ENCODE measurements at regions not wholly inside any gene's neighbourhood (a gene's known extent, or its start where the extent isn't known, plus 50 kb on each side); places are given as distances from the start of the nearest gene placed in this dataset.
"Not testable (repeated sequence)": the region's sequence is repeated elsewhere in the genome, so short reads cannot be mapped to it uniquely, and the experiment has no call there.

DNA sequence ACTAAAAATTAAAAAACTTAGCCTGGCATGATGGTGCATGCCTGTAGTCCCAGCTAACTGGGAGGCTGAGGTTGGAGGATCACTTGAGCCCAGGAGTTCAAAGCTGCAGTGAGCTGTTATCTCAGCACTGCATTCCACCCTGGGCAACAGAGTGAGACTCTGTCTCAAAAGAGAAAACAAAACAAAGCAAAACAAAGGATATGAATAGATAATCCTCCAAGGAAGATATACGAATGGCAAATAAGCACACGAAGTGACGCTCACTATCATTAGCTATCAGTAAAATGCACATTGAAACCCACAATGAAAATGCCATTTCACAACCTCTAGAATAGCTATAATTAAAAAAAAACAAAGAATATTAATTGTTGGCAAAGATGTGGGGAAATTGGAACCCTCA is 386.2 kb upstream of the CCL2 start:
- no peak for DNase-seq

DNA sequence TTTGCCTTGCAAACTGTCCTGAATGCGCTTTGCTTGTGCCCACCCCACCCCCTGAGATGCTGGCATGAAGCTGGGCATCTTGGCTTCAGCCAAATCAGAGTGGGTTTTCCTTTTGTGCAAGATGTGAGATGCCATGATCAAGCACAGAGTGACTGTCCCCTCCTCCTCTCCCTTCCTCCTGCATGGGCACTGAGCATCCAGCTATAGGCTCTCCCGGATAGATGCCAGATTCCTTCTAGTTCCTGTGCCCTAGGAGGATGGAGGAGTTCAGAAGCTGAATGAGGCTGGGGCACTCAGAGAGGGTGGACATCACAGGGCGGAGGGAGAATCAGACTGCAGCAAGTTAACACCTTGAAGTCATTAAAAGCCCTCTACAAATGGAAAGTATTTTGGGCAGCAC is 384.1 kb upstream of the CCL2 start:
- DNase-seq = no peak

DNA sequence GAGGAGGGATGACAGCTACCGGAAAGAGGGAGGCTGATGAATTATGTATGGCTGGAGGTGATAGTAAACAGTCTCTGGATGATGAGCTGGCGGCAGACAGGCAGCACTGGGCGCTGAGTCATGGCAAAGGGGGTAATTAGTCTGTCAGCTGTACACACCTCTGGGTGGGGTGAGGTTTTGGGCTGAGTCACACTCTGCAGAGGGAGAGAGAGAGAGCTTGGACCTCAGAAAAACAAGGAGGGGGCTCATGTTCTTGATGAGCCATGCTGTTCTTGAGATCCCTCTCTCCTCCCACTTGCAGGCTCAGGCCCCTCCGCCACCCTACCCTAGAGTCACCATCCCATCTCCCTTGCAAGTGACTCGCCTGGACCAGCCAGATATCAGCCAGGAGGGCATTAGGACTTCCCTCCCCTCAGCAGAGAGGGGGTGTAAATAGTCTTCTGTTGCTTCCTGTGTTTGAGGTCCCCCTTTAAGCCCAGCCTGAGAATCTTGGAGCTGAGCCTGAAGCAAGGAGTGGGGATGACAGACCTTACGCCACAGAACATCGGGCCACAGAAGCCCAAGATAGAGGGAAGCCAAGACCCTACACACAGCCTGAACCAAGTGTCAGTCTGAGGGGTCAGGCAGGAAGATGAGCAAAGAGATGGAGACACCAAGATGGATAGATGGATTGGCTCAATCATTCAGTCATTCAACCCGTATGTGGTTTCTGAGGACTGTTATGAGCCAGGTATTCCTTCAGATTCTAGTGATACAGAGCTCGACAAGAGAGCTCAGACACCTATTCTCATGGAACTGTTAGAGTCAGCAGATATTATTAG is 383.2 kb upstream of the CCL2 start:
- no peak for DNase-seq

DNA sequence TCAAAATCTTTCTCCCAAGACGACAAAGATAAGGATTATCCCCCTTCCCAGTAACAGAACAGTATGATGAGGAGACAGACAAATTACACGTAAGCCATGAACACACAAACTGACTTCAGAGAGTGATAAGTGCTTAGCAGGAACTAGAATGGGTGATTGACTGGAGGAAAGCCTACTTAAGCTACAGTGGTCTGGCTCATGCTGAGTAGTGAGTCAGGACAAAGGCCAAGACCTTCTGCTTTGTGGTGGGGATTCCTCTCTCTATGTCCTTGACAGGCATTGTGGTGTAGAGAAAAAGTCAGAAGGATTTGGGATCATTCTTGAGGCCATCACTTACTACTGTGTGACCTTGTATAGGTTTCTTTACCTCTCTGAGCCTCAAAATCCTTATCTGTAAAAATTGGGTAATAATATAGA is 381.9 kb upstream of the CCL2 start:
- DNase-seq = no peak

DNA sequence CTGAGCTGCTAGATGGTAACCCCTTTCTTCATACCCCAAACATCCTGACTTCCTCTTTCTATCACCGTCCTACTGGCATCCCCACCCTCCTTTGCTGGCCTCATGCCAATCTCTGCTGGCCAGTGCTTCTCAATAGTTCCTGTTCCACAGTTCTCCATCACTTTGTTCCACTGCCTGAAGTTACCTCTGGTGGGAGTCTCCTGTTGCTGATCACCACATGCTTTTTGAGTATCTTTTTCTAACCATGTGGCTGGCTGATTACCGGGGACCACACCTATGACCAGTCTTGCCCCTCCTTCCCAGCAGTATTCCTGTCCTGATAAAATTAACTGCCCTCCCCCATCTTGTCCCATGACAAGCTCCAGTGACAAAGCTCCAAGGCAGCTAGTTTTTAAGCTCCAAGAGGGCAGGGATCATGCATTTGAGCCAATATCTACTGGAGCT is 380.4 kb upstream of the CCL2 start:
- no peak for DNase-seq

DNA sequence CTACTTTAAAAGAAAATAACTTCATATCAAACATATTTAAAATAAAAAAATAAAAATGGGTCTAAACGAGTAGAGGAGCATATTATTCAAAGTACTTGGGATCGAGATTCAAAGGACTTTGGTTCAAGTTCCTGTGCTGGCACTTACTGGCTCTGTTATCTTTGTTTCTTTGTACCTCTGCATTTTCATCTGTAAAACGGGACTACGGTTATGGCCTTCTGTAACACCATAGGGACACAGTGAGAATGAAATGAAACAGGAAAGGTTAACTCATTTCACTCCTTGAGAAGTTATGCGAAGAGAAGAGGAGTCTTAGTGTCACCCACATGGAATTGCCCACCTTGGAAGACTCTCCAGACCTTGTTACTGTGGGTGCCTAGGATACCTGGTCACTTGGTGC is 379.1 kb upstream of the CCL2 start:
- DNase-seq = no peak

DNA sequence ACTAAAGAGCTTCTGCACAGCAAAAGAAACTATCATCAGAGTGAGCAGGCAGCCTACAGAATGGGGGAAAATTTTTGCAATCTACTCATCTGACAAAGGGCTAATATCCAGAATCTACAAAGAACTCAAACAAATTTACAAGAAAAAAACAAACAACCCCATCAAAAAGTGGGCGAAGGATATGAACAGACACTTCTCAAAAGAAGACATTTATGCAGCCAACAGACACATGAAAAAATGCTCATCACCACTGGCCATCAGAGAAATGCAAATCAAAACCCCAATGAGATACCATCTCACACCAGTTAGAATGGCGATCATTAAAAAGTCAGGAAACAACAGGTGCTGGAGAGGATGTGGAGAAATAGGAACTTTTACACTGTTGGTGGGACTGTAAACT is 372.8 kb upstream of the CCL2 start:
- not testable (repeated sequence) for DNase-seq

DNA sequence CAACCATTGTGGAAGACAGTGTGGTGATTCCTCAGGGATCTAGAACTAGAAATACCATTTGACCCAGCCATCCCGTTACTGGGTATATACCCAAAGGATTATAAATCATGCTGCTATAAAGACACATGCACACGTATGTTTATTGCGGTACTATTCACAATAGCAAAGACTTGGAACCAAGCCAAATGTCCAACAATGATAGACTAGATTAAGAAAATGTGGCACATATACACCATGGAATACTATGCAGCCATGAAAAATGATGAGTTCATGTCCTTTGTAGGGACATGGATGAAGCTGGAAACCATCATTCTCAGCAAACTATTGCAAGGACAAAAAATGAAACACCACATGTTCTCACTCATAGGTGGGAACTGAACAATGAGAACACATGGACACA is 372.4 kb upstream of the CCL2 start:
- not testable (repeated sequence) for DNase-seq

DNA sequence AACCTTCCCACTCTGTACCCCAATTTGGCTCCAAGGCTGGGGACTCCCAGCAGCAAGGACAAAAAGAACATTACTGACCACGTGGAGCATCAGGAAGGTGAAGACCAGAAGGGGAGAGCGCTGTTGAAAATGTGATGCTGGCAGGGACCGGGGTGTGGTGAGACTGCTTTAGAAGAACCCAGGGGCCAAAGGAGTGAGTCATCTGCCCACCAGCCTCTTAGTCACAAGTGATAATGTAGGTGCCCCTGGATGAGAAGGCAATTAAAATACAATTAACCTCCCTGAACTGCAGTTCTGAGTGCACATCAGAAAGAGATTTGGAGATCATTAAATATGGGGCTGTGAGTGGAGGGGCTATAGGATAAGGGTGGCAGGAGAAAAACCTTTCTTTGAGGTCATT is 366.6 kb upstream of the CCL2 start:
- no peak for DNase-seq

DNA sequence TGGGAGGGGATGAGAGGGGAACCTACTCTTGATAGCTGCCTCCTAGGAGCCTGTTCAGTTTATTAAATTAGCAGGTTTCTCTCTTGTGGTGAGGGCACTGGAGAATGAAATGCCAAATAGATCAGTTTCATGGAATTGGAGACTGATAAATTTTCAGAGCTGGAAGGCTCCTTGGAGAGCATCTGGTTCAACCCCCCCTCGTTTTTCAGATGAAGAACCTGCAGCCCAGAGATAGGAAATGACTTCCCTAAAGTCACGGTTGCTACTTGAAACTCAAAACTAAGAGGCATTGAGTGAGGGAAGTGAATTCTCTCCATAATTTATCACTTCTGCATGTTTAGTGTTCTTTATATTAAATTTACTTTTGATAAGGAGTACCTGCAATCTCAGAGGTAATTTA is 366.0 kb upstream of the CCL2 start:
- DNase-seq = no peak

DNA sequence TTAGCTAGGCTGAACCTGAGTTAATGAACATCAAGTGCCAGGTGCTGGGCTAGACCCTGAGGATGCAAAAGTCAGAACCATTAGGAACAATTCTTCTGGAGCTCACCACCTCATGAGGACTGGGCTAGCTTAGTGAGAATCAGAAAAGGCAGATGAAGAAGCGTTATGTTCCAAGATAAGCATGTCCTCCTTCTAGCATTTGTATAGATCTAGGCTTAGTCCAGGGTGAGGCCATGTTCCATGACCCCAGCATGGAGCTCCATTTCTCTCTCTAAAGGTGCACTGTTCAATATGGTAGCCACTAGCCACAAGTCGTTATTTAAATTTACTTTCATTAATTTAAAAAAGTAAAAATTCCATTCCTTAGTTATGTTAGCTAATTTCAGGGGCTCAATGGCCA is 365.3 kb upstream of the CCL2 start:
- DNase-seq = no peak

DNA sequence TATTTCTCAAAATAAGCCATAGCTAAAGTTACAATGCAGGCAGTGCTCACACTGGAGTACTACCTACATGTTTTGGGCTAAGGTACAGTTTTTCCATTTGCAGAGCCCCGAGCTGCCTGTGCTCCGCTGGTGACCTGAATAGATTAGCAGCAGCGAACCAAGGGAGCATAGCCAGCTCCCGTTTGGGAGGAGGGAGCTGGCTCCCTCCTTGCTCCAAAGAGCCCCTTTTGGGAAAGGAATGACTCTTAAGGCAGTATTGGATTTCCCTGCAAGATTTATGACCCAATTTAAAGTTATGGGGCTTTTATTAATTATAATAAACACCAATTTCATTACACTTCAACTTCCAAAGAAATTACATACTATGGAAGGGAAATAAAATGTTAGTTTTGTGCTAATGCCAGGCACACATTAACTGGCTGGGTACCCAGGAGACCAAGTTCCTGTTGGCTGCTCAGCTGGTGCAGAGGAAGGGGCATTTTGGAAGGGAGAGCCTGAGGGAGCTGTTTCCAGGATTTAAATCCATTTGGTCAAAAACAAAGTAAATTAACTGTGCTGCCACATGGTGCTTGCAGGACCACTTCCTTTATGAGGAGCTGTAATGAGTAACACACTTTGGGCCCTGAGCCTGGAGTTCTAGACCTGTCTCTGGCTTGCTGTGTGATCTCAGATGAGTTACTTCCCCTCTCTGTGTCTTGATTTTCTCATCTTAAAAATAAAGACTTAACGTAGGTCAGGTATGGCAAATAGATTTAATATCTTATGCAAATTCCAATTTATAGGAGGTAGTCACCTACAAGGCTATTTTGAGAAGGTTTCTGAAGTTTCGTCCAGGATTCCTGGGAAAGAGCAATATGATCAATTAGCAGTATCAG is 362.1 kb upstream of the CCL2 start:
- DNase-seq = no peak

DNA sequence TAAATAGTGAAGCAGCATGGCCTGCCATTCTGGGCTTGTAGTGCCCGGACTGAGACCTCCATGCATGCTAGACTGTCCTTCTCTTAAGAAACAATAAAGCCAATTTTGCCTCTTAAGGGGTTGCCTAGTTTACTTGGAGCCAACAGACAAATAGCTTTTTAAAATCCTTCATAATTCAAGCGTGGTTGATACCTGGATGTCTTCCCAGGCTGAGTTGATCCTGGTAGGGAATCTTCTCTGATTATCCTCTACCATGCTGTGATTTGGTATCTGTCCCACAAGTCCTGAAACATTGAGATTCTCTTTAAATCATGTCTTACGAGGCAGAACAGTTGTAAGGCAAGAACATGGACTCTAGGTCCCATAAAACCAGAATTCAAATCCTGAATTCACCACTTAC is 359.6 kb upstream of the CCL2 start:
- DNase-seq = no peak

DNA sequence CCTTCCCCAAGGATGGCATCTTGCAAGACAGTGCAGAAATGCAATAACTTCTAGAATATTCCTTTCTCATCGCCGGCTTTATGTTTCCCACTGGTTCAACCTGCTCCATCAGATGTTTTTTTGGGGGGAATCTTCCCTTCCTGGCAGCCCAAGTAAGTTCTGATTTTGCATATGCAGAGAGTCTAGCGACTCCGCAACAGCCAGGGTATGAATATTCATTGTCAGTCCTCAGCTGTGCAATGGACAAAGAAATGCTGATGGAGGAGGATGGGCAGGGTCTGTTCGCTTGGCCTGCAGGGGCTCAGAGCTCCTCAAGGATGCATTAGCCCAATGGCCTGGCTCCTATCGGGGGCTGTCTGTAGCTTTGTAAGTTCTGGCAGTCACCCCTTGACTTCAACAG is 358.8 kb upstream of the CCL2 start:
- no peak for DNase-seq

DNA sequence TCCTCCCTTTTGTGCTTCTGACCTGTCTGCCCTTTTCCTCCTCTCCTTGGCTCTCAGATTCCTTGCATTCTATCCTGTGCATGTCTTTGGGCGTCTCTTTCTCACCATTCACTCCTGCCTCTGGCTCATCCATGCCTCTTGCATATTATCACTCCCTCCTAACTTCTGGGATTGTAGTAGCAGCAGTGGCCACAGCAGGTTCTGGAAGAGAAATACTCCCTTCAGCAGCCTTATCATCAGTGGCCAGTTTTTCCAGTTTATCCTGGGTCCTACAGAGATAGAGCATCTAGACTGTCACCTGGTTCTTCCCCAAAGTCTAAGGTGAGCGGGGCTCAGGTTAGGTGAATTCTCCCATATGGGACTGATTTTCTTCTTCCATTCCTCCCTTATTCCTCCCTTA is 354.0 kb upstream of the CCL2 start:
- no peak for DNase-seq

DNA sequence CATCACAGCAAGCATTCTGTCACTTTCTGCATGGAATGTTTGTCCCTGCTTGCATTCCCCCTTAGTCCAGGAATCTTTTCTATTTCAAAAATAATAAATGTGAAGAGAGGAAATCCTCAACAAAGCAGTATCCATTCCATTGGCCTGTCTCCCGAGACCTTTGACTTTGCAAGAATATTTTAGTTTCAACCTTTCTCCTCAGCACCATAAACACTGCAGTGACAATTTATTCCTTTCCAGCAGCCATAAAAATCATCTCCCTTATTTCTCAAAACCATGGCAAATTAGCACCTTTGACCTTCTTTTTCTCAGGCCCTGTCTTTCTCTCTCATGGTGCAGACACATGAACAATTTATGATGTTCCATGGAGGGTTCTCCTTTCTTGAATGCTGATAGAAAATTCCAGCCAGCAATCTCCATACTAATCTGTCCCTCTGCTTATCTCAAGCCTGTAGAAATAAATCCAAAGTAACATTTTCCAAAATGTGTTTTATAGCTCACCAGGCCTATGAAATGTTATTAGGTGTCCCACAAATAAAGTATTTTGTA is 352.1 kb upstream of the CCL2 start:
- DNase-seq = no peak

DNA sequence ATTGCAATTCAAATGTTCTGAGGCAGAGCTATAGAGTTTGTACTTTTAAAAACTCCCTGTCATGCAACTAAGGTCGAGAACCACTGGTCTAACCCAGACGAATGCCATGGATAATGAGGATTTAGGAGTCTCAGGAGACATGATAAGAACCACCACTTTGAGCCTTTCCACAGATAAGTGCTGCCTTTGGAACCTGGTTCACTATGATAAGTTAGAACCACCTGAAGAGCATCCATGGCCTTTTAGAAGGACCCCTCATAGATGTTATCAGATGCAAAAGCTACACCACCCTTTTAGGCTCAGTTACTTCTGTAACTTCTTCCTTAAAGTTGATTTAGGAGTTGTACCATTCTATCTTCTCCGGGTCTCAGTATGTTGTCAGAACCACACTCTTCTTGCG is 350.6 kb upstream of the CCL2 start:
- no peak for DNase-seq

DNA sequence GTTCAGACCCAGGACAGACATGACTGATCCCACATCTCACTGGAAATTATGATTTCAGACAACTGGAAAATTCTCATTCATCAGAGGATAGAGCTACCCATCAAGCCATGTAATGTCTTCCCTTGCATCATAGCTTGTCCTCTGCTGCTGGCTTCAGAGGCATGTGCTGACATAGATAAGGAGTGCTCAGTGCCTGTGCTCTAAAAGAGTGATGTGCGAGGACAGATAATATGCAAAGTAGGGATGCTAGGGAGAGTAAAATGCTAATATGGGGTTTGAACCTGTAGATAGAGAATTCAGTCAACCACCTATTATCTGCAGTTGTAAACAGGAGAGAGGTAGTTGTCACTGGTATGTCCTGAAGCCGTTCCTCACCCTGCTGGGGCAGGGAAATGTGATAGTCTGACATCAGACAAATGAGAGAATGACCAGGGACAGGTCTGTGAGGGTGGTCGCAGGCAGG is 349.7 kb upstream of the CCL2 start:
- no peak for DNase-seq

DNA sequence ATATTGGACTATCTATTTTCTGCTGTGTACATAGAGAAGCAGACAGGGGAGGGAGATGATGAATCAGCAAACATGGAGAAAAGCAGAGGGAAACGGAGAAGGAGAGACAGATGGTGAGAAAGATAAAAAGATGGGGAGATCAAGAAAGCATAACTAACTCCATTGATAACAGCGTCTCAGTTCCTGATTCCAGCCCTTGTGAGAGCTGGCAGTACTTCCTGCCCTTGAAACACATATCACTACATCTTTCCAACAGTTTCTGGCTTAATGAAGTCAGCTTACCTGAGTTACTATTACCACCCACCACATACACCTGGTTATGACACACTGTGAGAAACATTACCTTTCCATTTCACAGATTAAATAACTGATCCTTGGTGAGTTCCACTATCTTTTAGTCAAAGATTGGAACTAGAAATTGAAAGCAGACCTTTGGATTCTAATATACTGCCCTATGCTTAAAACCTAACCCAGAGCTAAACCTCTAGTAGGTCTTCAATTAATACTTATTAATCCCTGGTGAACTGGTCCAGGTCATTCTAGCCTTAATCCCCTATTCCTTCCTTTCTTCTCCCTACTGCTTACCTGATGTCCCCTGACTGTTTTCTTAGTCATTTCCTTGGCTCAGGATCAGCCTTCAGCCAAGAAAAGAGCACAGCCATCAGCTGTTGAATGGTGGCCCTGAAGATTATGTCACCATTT is 346.6 kb upstream of the CCL2 start:
- no peak for DNase-seq

DNA sequence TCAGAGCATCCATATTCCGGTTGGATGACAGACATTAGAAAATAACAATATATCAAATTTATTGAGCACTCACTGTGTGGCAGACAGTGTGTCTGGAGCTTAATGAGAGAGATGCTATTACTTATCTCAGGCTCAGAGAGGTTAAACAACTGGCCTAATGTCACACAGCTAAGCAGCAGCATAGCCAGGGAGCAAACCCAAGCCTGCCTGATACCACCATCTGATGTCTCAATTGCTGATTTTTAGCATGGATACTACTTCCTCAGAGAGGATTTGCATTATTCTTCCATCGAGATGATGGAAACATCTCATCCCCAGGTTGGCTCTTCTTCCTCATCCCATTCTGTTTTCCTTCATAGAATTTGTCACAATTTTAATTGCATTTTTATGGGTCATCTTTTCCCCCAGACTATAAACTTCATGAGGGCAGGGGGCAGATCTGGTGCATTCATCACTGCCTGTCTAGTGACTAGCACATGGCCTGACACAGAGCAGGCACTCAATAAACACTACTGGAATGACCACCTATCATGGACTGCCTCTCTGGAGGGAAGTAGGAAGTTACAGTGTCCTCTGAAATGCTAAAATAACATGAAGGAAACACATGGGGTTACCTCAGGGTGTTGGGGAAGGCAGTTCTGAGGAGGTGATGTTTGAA is 344.8 kb upstream of the CCL2 start:
- no peak for DNase-seq

DNA sequence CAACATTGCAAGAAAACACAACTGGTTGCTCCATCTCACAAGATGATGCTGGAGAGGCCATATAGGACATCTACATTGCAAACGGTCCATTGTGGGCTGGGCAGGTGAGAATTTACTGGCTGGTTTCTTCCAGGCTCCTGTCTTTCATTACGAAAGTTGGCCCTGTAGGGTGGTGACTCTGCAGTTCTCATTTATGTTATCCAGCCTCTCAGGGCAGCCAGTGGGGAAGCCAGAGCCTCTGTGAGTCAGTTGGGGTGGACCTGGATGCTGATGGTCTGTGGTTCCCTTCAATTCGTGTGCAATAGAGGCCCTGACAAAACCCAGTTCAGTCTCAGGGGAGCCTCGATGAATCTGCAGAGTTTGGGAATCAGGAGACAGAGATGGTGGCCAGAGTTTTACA is 341.0 kb upstream of the CCL2 start:
- no peak for DNase-seq

DNA sequence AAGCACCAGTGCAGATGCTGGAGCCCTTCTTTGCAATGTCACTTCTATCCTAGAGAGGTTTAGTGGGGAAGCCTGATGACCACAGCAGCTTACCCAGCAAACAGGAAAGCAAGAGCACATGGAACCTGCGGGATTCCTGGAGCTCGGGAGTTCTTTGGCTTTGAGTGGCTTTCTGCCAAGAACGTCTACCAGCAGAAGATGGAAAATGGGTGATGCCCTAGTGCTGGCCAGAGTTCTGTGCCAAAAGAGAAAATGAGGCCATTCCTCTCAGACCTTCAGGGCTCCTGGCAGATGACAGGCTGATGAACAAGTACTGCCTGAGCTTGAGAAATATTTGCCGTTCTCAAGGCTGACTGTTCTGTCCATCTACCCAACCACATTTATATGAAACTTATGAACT is 332.1 kb upstream of the CCL2 start:
- no peak for DNase-seq

DNA sequence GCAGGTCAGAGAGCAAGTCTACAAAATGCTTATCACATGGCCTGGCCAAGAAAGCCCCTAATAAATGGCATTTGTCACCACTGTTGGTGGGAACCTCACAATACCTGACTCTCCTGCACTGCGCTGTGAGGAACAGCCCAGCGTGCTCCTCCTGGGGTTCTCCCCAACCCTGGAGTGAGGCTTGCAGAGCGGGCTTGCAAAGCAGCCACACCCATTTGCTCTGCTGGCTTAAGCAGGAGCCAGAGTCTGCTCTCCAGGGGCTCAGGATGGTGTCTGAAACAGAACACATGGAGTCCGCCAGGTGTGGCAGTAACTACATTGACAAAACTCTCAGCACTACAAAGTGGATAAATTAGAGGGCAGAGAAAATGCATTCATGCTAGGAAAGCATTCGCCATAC is 331.0 kb upstream of the CCL2 start:
- no peak for DNase-seq

All from HCEC 1CT (cell line).